ENCODE measurements at regions not wholly inside any gene's neighbourhood (a gene's known extent, or its start where the extent isn't known, plus 50 kb on each side); places are given as distances from the start of the nearest gene placed in this dataset.

- TF ChIP-seq CTCF (IDR thresholded peaks at IDR 0.05; ENCODE audit: low read depth, low read length, poor library complexity, severe bottlenecking) (no peak), EZH2phosphoT487 (IDR thresholded peaks at IDR 0.05; ENCODE audit: borderline replicate concordance, low read length) (no peak)
- H3K9me2 ChIP-seq (replicated peaks; ENCODE audit: control insufficient read depth, low read length): no peaks in the 10 kb centered on the region
- H3K36me3 ChIP-seq (ENCODE audit: control insufficient read depth, low read length): no peaks in the 10 kb centered on the region
- H3K79me2 ChIP-seq (ENCODE audit: control insufficient read depth, low read length): no peaks in the 10 kb centered on the region
- H4K20me1 ChIP-seq (ENCODE audit: control insufficient read depth, insufficient read depth, low read depth, low read length): no peaks in the 10 kb centered on the region
- H3K4me3 ChIP-seq (ENCODE audit: low read length): no peak overlapping the region
- H3F3A ChIP-seq (ENCODE audit: control insufficient read depth, insufficient read depth): no peaks in the 10 kb centered on the region
- H3K27me3 ChIP-seq (ENCODE audit: control insufficient read depth, low read length): no peaks in the 10 kb centered on the region
- no peaks in the 10 kb centered on the region for H3K4me1 ChIP-seq (ENCODE audit: control insufficient read depth, low read length)
- no peaks in the 10 kb centered on the region for H3K9me3 ChIP-seq (ENCODE audit: control insufficient read depth, insufficient read depth, low read length)
- H3K27ac ChIP-seq (ENCODE audit: low read depth, low read length): no peak overlapping the region
- no peak overlapping the region for H3K4me2 ChIP-seq (ENCODE audit: low read length)
Measured at GRCh38 chr1:83115785-83116184, 883.1 kb downstream of the TTLL7 start.

GRCh38 chr1:83114136-83114834 is 884.6 kb downstream of the TTLL7 start:
- TF ChIP-seq EZH2phosphoT487 (IDR thresholded peaks at IDR 0.05; ENCODE audit: borderline replicate concordance, low read length) (no peak), CTCF (IDR thresholded peaks at IDR 0.05; ENCODE audit: low read depth, low read length, poor library complexity, severe bottlenecking) (no peak)
- H3F3A ChIP-seq (ENCODE audit: control insufficient read depth, insufficient read depth): no peaks in the 10 kb centered on the region
- no peak overlapping the region for H3K27ac ChIP-seq (ENCODE audit: low read depth, low read length)
- no peaks in the 10 kb centered on the region for H3K27me3 ChIP-seq (ENCODE audit: control insufficient read depth, low read length)
- H3K36me3 ChIP-seq (ENCODE audit: control insufficient read depth, low read length): no peaks in the 10 kb centered on the region
- no peaks in the 10 kb centered on the region for H3K4me1 ChIP-seq (ENCODE audit: control insufficient read depth, low read length)
- H3K79me2 ChIP-seq (ENCODE audit: control insufficient read depth, low read length): no peaks in the 10 kb centered on the region
- H3K4me2 ChIP-seq (ENCODE audit: low read length): no peak overlapping the region
- no peaks in the 10 kb centered on the region for H3K9me2 ChIP-seq (replicated peaks; ENCODE audit: control insufficient read depth, low read length)
- no peak overlapping the region for H3K4me3 ChIP-seq (ENCODE audit: low read length)
- no peaks in the 10 kb centered on the region for H4K20me1 ChIP-seq (ENCODE audit: control insufficient read depth, insufficient read depth, low read depth, low read length)
- H3K9me3 ChIP-seq (ENCODE audit: control insufficient read depth, insufficient read depth, low read length): no peaks in the 10 kb centered on the region

DNA sequence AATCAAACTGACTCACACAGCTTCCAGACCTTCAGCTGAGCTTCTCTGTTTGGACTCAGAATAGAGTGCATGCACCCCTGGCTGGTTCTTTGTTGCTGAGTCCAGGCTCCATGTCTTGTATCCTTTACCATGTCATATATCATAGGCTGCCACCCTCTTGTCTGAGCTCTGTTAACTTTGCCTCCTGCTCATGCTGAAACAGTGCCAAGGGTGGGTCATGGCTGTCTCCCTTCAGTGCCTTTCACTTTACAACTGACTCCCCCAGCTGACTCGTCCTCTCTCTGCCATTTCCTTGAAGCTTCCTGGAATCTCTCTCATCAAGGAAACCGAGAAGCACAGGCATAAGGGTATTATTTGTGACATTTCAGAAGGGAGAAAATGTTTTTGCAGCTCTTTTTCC is 885.3 kb downstream of the TTLL7 start:
- H3K4me2 ChIP-seq (ENCODE audit: low read length): no peak overlapping the region
- no peaks in the 10 kb centered on the region for H3K27me3 ChIP-seq (ENCODE audit: control insufficient read depth, low read length)
- no peaks in the 10 kb centered on the region for H3F3A ChIP-seq (ENCODE audit: control insufficient read depth, insufficient read depth)
- no peak for TF ChIP-seq EZH2phosphoT487 (IDR thresholded peaks at IDR 0.05; ENCODE audit: borderline replicate concordance, low read length)
- no peak for TF ChIP-seq CTCF (IDR thresholded peaks at IDR 0.05; ENCODE audit: low read depth, low read length, poor library complexity, severe bottlenecking)
- H3K79me2 ChIP-seq (ENCODE audit: control insufficient read depth, low read length): no peaks in the 10 kb centered on the region
- no peak overlapping the region for H3K27ac ChIP-seq (ENCODE audit: low read depth, low read length)
- no peaks in the 10 kb centered on the region for H3K9me2 ChIP-seq (replicated peaks; ENCODE audit: control insufficient read depth, low read length)
- no peaks in the 10 kb centered on the region for H3K9me3 ChIP-seq (ENCODE audit: control insufficient read depth, insufficient read depth, low read length)
- H3K4me1 ChIP-seq (ENCODE audit: control insufficient read depth, low read length): no peaks in the 10 kb centered on the region
- no peaks in the 10 kb centered on the region for H3K36me3 ChIP-seq (ENCODE audit: control insufficient read depth, low read length)
- no peaks in the 10 kb centered on the region for H4K20me1 ChIP-seq (ENCODE audit: control insufficient read depth, insufficient read depth, low read depth, low read length)
- no peak overlapping the region for H3K4me3 ChIP-seq (ENCODE audit: low read length)
